GM20000 (cell line): ENCODE measurements at regions not wholly inside any gene's neighbourhood (a gene's known extent, or its start where the extent isn't known, plus 50 kb on each side); places are given as distances from the start of the nearest gene placed in this dataset.

Experiments
- DNase-seq: peaks from one replicate; pipeline ENCODE4 v3.0.0; 2012; ENCODE audit warnings: low spot score
- CTCF ChIP-seq: IDR thresholded peaks from 2 replicates; pipeline ENCODE4 v1.5.1; 2012; ENCODE audit warnings: mild to moderate bottlenecking, control low read depth; ENCODE audit errors: extremely low read depth, missing control alignments

- no peak for DNase-seq
Measured at GRCh38 chr2:125281242-125281641, 1256.2 kb downstream of the CNTNAP5 start.

GRCh38 chr2:125296742-125297141, 1271.7 kb downstream of the CNTNAP5 start:
- TF ChIP-seq CTCF, result no peak
- DNase-seq, result no peak

More at GRCh38 chr2:125281242-125281641, 1256.2 kb downstream of the CNTNAP5 start:
- no peak for TF ChIP-seq CTCF

- DNase-seq, result no peak
- no peak for TF ChIP-seq CTCF
Measured at GRCh38 chr2:125310657-125311364, 1285.7 kb downstream of the CNTNAP5 start.

GRCh38 chr2:125312342-125312741, 1287.3 kb downstream of the CNTNAP5 start:
- no peak for DNase-seq
- TF ChIP-seq CTCF, result no peak

- no peak for DNase-seq
- TF ChIP-seq CTCF, result no peak
Measured at GRCh38 chr2:125313806-125314205, 1288.7 kb downstream of the CNTNAP5 start.

- no peak for DNase-seq
- TF ChIP-seq CTCF, result no peak
Measured at GRCh38 chr2:125318740-125319139, 1293.7 kb downstream of the CNTNAP5 start.

GRCh38 chr2:125324273-125324672, 1299.2 kb downstream of the CNTNAP5 start:
- DNase-seq, result peak; percentile 7
- no peak for TF ChIP-seq CTCF
